Keratinocyte (primary cell): ENCODE measurements at regions not wholly inside any gene's neighbourhood (a gene's known extent, or its start where the extent isn't known, plus 50 kb on each side); places are given as distances from the start of the nearest gene placed in this dataset.

Experiments
- EZH2 ChIP-seq: IDR thresholded peaks from one replicate; pipeline ENCODE4 v1.6.1; 2012; ENCODE audit warnings: inconsistent platforms, mild to moderate bottlenecking, low read length, moderate library complexity
- TF ChIP-seq, protein P1 (sequence below), 3 experiments: IDR thresholded peaks in 1 of 3; conservative IDR thresholded peaks in 1 of 3; optimal IDR thresholded peaks in 1 of 3; 2 replicates in 2 of 3; 3 replicates in 1 of 3; pipeline versions ENCODE3 to v1.5.1; 2011; ENCODE audit warnings: low read length in 3 of 3, mild to moderate bottlenecking in 3 of 3, moderate library complexity in 2 of 3, control low read depth in 1 of 3, inconsistent platforms in 1 of 3; ENCODE audit not compliant: insufficient read depth in 2 of 3; ENCODE audit errors: extremely low read depth in 1 of 3

DNA sequence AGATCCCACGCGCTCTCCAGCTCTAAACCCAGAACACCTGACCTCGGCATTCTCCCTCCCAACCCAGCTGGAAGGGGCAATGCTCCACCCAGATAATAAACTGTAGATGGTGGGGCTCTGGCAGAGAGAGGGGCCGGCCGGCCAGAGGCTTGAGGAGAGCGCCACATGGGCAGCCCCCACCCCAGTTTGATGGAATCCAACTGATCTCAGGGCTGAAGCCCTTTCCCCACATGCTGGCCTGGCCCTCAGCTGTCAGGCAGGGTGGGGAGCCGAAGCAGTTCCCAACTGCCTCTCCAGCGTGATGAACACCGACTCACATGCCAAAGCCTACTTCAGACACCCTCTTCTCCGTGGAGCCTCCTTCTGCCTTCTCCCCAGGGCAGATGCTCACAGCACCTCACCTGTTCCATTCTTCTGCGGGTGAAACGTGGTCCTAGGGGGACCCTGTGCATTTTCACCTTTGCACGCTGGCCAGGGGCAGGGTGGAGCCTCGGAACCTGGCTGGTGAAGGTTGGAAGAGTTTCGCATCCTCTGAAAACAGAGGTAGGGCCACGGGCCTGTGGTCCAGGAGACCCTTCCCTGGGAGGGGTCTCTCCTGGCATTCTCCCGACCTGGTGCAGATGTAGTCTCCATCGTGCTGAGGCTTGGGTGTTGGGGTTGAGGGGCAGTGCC, 65.7 kb upstream of the ZNF469 start:
- TF ChIP-seq, protein P1, sequence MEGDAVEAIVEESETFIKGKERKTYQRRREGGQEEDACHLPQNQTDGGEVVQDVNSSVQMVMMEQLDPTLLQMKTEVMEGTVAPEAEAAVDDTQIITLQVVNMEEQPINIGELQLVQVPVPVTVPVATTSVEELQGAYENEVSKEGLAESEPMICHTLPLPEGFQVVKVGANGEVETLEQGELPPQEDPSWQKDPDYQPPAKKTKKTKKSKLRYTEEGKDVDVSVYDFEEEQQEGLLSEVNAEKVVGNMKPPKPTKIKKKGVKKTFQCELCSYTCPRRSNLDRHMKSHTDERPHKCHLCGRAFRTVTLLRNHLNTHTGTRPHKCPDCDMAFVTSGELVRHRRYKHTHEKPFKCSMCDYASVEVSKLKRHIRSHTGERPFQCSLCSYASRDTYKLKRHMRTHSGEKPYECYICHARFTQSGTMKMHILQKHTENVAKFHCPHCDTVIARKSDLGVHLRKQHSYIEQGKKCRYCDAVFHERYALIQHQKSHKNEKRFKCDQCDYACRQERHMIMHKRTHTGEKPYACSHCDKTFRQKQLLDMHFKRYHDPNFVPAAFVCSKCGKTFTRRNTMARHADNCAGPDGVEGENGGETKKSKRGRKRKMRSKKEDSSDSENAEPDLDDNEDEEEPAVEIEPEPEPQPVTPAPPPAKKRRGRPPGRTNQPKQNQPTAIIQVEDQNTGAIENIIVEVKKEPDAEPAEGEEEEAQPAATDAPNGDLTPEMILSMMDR (optimal IDR thresholded peaks at IDR 0.05 in 1 of 3, IDR thresholded peaks at IDR 0.05 in 1 of 3, conservative IDR thresholded peaks at IDR 0.05 in 1 of 3; ENCODE audit: extremely low read depth in 1 of 3, insufficient read depth in 2 of 3, low read length in 3 of 3): no peak
- TF ChIP-seq EZH2: no peak
